Mesodermal cell (in vitro differentiated cells): ENCODE measurements at regions not wholly inside any gene's neighbourhood (a gene's known extent, or its start where the extent isn't known, plus 50 kb on each side); places are given as distances from the start of the nearest gene placed in this dataset.
"Not testable (repeated sequence)": the region's sequence is repeated elsewhere in the genome, so short reads cannot be mapped to it uniquely, and the experiment has no call there.

ENCODE experiments used
- H3K27ac ChIP-seq: 2 replicates; pipeline ENCODE4 v1.7.0; 2013; ENCODE audit warnings: mild to moderate bottlenecking, low read depth, low read length, moderate library complexity; ENCODE audit not compliant: severe bottlenecking
- H3K36me3 ChIP-seq: 2 replicates; pipeline ENCODE4 v1.7.1; 2013; ENCODE audit warnings: mild to moderate bottlenecking, low read length, moderate library complexity; ENCODE audit not compliant: control insufficient read depth, insufficient read depth
- H3K4me1 ChIP-seq: one replicate; pipeline ENCODE4 v1.7.1; 2013; ENCODE audit warnings: mild to moderate bottlenecking, low read length; ENCODE audit not compliant: insufficient read depth, control insufficient read depth, poor library complexity, severe bottlenecking
- H3K4me3 ChIP-seq: 2 replicates; pipeline ENCODE4 v1.7.0; 2013; ENCODE audit warnings: low read length, control low read depth, mild to moderate bottlenecking; ENCODE audit not compliant: insufficient read depth, poor library complexity, severe bottlenecking; ENCODE audit errors: extremely low read depth
- H3K9me3 ChIP-seq: 2 replicates; pipeline ENCODE4 v1.7.1; 2013; ENCODE audit warnings: mild to moderate bottlenecking, low read length, moderate library complexity; ENCODE audit not compliant: control insufficient read depth
- WGBS, 2 experiments: methylation state at CpG; one replicate each; pipeline ENCODE4 v1.1.5; 2013; ENCODE audit warnings: missing lambda C conversion rate in 2 of 2; ENCODE audit not compliant: insufficient coverage in 2 of 2; 5-methylcytosine and 5-hydroxymethylcytosine counted together

GRCh38 chr6:119676961-119677360 lies 327.4 kb upstream of the MAN1A1 start:
- H3K4me1 ChIP-seq = peaks cover 3% of the 10 kb centered on the region
- H3K4me3 ChIP-seq = no peak overlapping the region
- no peaks in the 10 kb centered on the region for H3K9me3 ChIP-seq
- no peak overlapping the region for H3K27ac ChIP-seq
- 95 to 100% methylated on average over 2 to 4 of the region's 4 CpGs for WGBS, 2 experiments
- no peaks in the 10 kb centered on the region for H3K36me3 ChIP-seq

- 100% methylated on average over 1 of the region's 1 CpG; no CpG with 5 or more reads in 1 of the 2 experiments for WGBS, 2 experiments
- Histone ChIP-seq H3K36me3 (no peaks in the 10 kb centered on the region), H3K9me3 (no peaks in the 10 kb centered on the region), H3K27ac (no peak overlapping the region), H3K4me1 (peaks cover 3% of the 10 kb centered on the region), H3K4me3 (no peak overlapping the region)
These were observed 326.7 kb upstream of the MAN1A1 start for GRCh38 chr6:119676230-119676629.

- Histone ChIP-seq H3K4me1 (peaks cover 3% of the 10 kb centered on the region), H3K9me3 (no peaks in the 10 kb centered on the region), H3K36me3 (no peaks in the 10 kb centered on the region), H3K27ac (no peak overlapping the region), H3K4me3 (no peak overlapping the region)
These were observed 324.2 kb upstream of the MAN1A1 start for GRCh38 chr6:119673741-119674140.

- no peak overlapping the region for H3K4me3 ChIP-seq
- WGBS, 2 experiments = 63% methylated on average over 1 of the region's 1 CpG; no CpG with 5 or more reads in 1 of the 2 experiments
- no peak overlapping the region for H3K27ac ChIP-seq
These were observed 323.2 kb upstream of the MAN1A1 start for GRCh38 chr6:119672725-119673124.

GRCh38 chr6:119671105-119671504 lies 321.5 kb upstream of the MAN1A1 start:
- H3K4me3 ChIP-seq = no peak overlapping the region
- no peaks in the 10 kb centered on the region for H3K9me3 ChIP-seq
- H3K27ac ChIP-seq = no peak overlapping the region
- H3K4me1 ChIP-seq = peaks cover 3% of the 10 kb centered on the region
- H3K36me3 ChIP-seq = no peaks in the 10 kb centered on the region
- 80 to 100% methylated on average over 1 of the region's 2 CpGs for WGBS, 2 experiments

More at GRCh38 chr6:119672725-119673124, 323.2 kb upstream of the MAN1A1 start:
- no peaks in the 10 kb centered on the region for H3K36me3 ChIP-seq
- peaks cover 3% of the 10 kb centered on the region for H3K4me1 ChIP-seq
- no peaks in the 10 kb centered on the region for H3K9me3 ChIP-seq

GRCh38 chr6:119669221-119669620 lies 319.7 kb upstream of the MAN1A1 start:
- H3K27ac ChIP-seq = no peak overlapping the region
- H3K4me1 ChIP-seq = peaks cover 3% of the 10 kb centered on the region
- H3K4me3 ChIP-seq = no peak overlapping the region
- no peaks in the 10 kb centered on the region for H3K36me3 ChIP-seq
- peaks cover 4% of the 10 kb centered on the region for H3K9me3 ChIP-seq

- not testable (repeated sequence) for H3K4me3 ChIP-seq, H3K27ac ChIP-seq, H3K36me3 ChIP-seq, H3K9me3 ChIP-seq, H3K4me1 ChIP-seq
- 87 to 95% methylated on average over 4 to 10 of the region's 10 CpGs for WGBS, 2 experiments
These were observed 315.9 kb upstream of the MAN1A1 start for GRCh38 chr6:119665432-119665831.

GRCh38 chr6:119661628-119662027 lies 312.1 kb upstream of the MAN1A1 start:
- Histone ChIP-seq H3K4me3 (no peak overlapping the region), H3K36me3 (no peaks in the 10 kb centered on the region), H3K4me1 (no peaks in the 10 kb centered on the region), H3K9me3 (peaks cover 4% of the 10 kb centered on the region), H3K27ac (no peak overlapping the region)

GRCh38 chr6:119661078-119661477 lies 311.5 kb upstream of the MAN1A1 start:
- no peaks in the 10 kb centered on the region for H3K36me3 ChIP-seq
- H3K27ac ChIP-seq = no peak overlapping the region
- no peak overlapping the region for H3K4me3 ChIP-seq
- WGBS, 2 experiments = 81 to 85% methylated on average over 3 of the region's 4 CpGs
- no peaks in the 10 kb centered on the region for H3K4me1 ChIP-seq
- H3K9me3 ChIP-seq = peaks cover 4% of the 10 kb centered on the region

- no peaks in the 10 kb centered on the region for H3K4me1 ChIP-seq
- no peaks in the 10 kb centered on the region for H3K9me3 ChIP-seq
- H3K36me3 ChIP-seq = no peaks in the 10 kb centered on the region
- no peak overlapping the region for H3K27ac ChIP-seq
- H3K4me3 ChIP-seq = no peak overlapping the region
These were observed 309.4 kb upstream of the MAN1A1 start for GRCh38 chr6:119658917-119659316.

- no peaks in the 10 kb centered on the region for H3K9me3 ChIP-seq
- H3K27ac ChIP-seq = no peak overlapping the region
- WGBS, 2 experiments = no CpG with 5 or more reads among the region's 1 CpG
- no peaks in the 10 kb centered on the region for H3K4me1 ChIP-seq
- no peaks in the 10 kb centered on the region for H3K36me3 ChIP-seq
- no peak overlapping the region for H3K4me3 ChIP-seq
These were observed 305.6 kb upstream of the MAN1A1 start for GRCh38 chr6:119655124-119655523.

- Histone ChIP-seq H3K4me1 (no peaks in the 10 kb centered on the region), H3K27ac (no peak overlapping the region), H3K4me3 (no peak overlapping the region), H3K9me3 (no peaks in the 10 kb centered on the region), H3K36me3 (no peaks in the 10 kb centered on the region)
- WGBS, 2 experiments = 74 to 100% methylated on average over 1 to 2 of the region's 2 CpGs
These were observed 303.8 kb upstream of the MAN1A1 start for GRCh38 chr6:119653329-119653728.
